Thyroid gland (tissue), 4 donors: ENCODE measurements at regions not wholly inside any gene's neighbourhood (a gene's known extent, or its start where the extent isn't known, plus 50 kb on each side); places are given as distances from the start of the nearest gene placed in this dataset.

Experiments used
- DNase-seq, 2 donors: peaks; one replicate each; pipeline ENCODE4 v3.0.0-alpha.2; 2019
- H3K27ac ChIP-seq, 3 donors: fragments of 200-600 bp; sonication (generic); 1 replicate in 2 of 3; 2 replicates in 1 of 3; pipeline ENCODE4 v1.5.1; 2016 to 2019; ENCODE audit warnings: mild to moderate bottlenecking in 1 of 3, moderate library complexity in 1 of 3
- H3K27me3 ChIP-seq: fragments of 200-600 bp; sonication (generic); one replicate; pipeline ENCODE4 v1.5.1; 2019
- H3K36me3 ChIP-seq, 2 donors: fragments of 200-600 bp; sonication (generic); one replicate each; pipeline ENCODE4 v1.5.1; 2016 to 2019
- H3K4me1 ChIP-seq, 2 donors: fragments of 200-600 bp; sonication (generic); one replicate each; pipeline ENCODE4 v1.5.1; 2017 to 2019
- H3K4me3 ChIP-seq, 3 donors: fragments of 200-600 bp; sonication (generic); replicated peaks in 1 of 3; 1 replicate in 2 of 3; 2 replicates in 1 of 3; pipeline ENCODE4 v1.5.1; 2016; ENCODE audit warnings: mild to moderate bottlenecking in 1 of 3
- H3K9me3 ChIP-seq: fragments of 200-600 bp; sonication (generic); one replicate; pipeline ENCODE4 v1.5.1; 2017
- CTCF ChIP-seq, 6 experiments: fragments of 200-600 bp in 3 of 6; fragments of 450-650 bp in 3 of 6; sonication (generic) in 3 of 6; IDR thresholded peaks; one replicate each; pipeline ENCODE4 v1.5.1; 2016 to 2019; ENCODE audit warnings: antibody characterized with exemption in 6 of 6, mild to moderate bottlenecking in 2 of 6, inconsistent platforms in 1 of 6, moderate library complexity in 1 of 6
- POLR2A ChIP-seq, 2 donors: fragments of 450-650 bp; IDR thresholded peaks; one replicate each; pipeline ENCODE4 v1.6.1; 2017; ENCODE audit warnings: antibody characterized with exemption in 2 of 2, mild to moderate bottlenecking in 2 of 2, moderate library complexity in 1 of 2
- WGBS, 2 donors: methylation state at CpG; one replicate each; pipeline ENCODE4 v1.1.5; 2017; 5-methylcytosine and 5-hydroxymethylcytosine counted together
- intact Hi-C: fragments of 100-400 bp; cut with DNase I; formaldehyde crosslinking; loops from one replicate; pipeline ENCODE4 v1.15.1; 2023

GRCh38 chr11:22459048-22459447 is 120.9 kb downstream of the SLC17A6 start:
- 85 to 86% methylated on average over 3 of the region's 3 CpGs for WGBS, 2 donors
- no peak for TF ChIP-seq POLR2A (IDR thresholded peaks at IDR 0.05)
- TF ChIP-seq CTCF (IDR thresholded peaks at IDR 0.05): no peak
- no peak for DNase-seq
- Histone ChIP-seq H3K9me3 (no peaks in the 10 kb centered on the region), H3K36me3 (no peaks in the 10 kb centered on the region), H3K27ac (no peak overlapping the region), H3K27me3 (no peaks in the 10 kb centered on the region), H3K4me1 (no peaks in the 10 kb centered on the region), H3K4me3 (no peak overlapping the region)
- intact Hi-C loops: no loop called here

GRCh38 chr11:22458161-22458560 is 120.0 kb downstream of the SLC17A6 start:
- Histone ChIP-seq H3K9me3 (no peaks in the 10 kb centered on the region), H3K4me3 (no peak overlapping the region), H3K27me3 (no peaks in the 10 kb centered on the region), H3K27ac (no peak overlapping the region), H3K4me1 (no peaks in the 10 kb centered on the region), H3K36me3 (no peaks in the 10 kb centered on the region)
- DNase-seq: no peak
- intact Hi-C loops: no loop called here
- TF ChIP-seq CTCF (IDR thresholded peaks at IDR 0.05) (no peak), POLR2A (IDR thresholded peaks at IDR 0.05) (no peak)
- WGBS, 2 donors: 25 to 38% methylated on average over 3 of the region's 3 CpGs

- no peaks in the 10 kb centered on the region for H3K27me3 ChIP-seq
- no peak overlapping the region for H3K4me3 ChIP-seq
- H3K27ac ChIP-seq: no peak overlapping the region
- TF ChIP-seq POLR2A (IDR thresholded peaks at IDR 0.05): no peak
- TF ChIP-seq CTCF (IDR thresholded peaks at IDR 0.05): no peak
- H3K9me3 ChIP-seq: no peaks in the 10 kb centered on the region
- peak in 1 of 2 donors; percentile 8 for DNase-seq
- no peaks in the 10 kb centered on the region for H3K36me3 ChIP-seq
- H3K4me1 ChIP-seq: no peaks in the 10 kb centered on the region
- intact Hi-C loops: no loop called here
- WGBS, 2 donors: 81 to 89% methylated on average over 1 of the region's 1 CpG
These were observed 119.0 kb downstream of the SLC17A6 start for GRCh38 chr11:22456993-22457762.

- Histone ChIP-seq H3K36me3 (no peaks in the 10 kb centered on the region), H3K9me3 (no peaks in the 10 kb centered on the region), H3K4me1 (no peaks in the 10 kb centered on the region), H3K4me3 (no peak overlapping the region), H3K27ac (no peak overlapping the region), H3K27me3 (no peaks in the 10 kb centered on the region)
- no peak for TF ChIP-seq CTCF (IDR thresholded peaks at IDR 0.05)
- no peak for TF ChIP-seq POLR2A (IDR thresholded peaks at IDR 0.05)
- 51 to 55% methylated on average over 4 of the region's 4 CpGs for WGBS, 2 donors
- DNase-seq: no peak
- intact Hi-C loops: no loop called here
These were observed 116.4 kb downstream of the SLC17A6 start for GRCh38 chr11:22454461-22455090.

- Histone ChIP-seq H3K27me3 (no peaks in the 10 kb centered on the region), H3K27ac (no peak overlapping the region), H3K4me3 (no peak overlapping the region), H3K36me3 (no peaks in the 10 kb centered on the region), H3K9me3 (no peaks in the 10 kb centered on the region), H3K4me1 (no peaks in the 10 kb centered on the region)
- no peak for DNase-seq
- intact Hi-C loops: no loop called here
- TF ChIP-seq CTCF (IDR thresholded peaks at IDR 0.05) (no peak), POLR2A (IDR thresholded peaks at IDR 0.05) (no peak)
These were observed 111.3 kb downstream of the SLC17A6 start for GRCh38 chr11:22449441-22449840.
